GM12891 (cell line): ENCODE measurements at regions not wholly inside any gene's neighbourhood (a gene's known extent, or its start where the extent isn't known, plus 50 kb on each side); places are given as distances from the start of the nearest gene placed in this dataset.

Experiments used
- POLR2A ChIP-seq: IDR thresholded peaks from 2 replicates; pipeline ENCODE4 v1.6.1; 2011; ENCODE audit warnings: low read depth, low read length, control low read depth
- POLR2AphosphoS5 ChIP-seq: IDR thresholded peaks from 2 replicates; pipeline ENCODE4 v1.6.1; 2011; ENCODE audit warnings: low read depth, low read length, control low read depth
- TAF1 ChIP-seq: IDR thresholded peaks from 2 replicates; pipeline ENCODE4 v1.6.1; 2011; ENCODE audit warnings: low read depth, low read length, control low read depth

- TF ChIP-seq POLR2AphosphoS5 (no peak), TAF1 (no peak), POLR2A (no peak)
Observed at GRCh38 chr17:56659622-56660021, 66.1 kb downstream of the NOG start.
